HG02623 (cell line): ENCODE measurements at regions not wholly inside any gene's neighbourhood (a gene's known extent, or its start where the extent isn't known, plus 50 kb on each side); places are given as distances from the start of the nearest gene placed in this dataset.
"Not testable (repeated sequence)": the region's sequence is repeated elsewhere in the genome, so short reads cannot be mapped to it uniquely, and the experiment has no call there.

Experiments used
- ATAC-seq: cut with Tn5 transposase; IDR thresholded peaks from one replicate; pipeline ENCODE4 v1.9.1; 2021; ENCODE audit warnings: moderate library complexity; ENCODE audit not compliant: unreplicated experiment

GRCh38 chr6:9139746-9140145 lies 704.4 kb upstream of the SLC35B3 start:
- no peak for ATAC-seq

- no peak for ATAC-seq
Measured at GRCh38 chr6:9138936-9139335, 703.6 kb upstream of the SLC35B3 start.

- no peak for ATAC-seq
Measured at GRCh38 chr6:9136141-9136822, 700.9 kb upstream of the SLC35B3 start.

GRCh38 chr6:9131616-9132015 lies 696.3 kb upstream of the SLC35B3 start:
- ATAC-seq: no peak

- no peak for ATAC-seq
Measured at GRCh38 chr6:9131201-9131600, 695.9 kb upstream of the SLC35B3 start.

GRCh38 chr6:9128970-9129369 lies 693.6 kb upstream of the SLC35B3 start:
- no peak for ATAC-seq

GRCh38 chr6:9126878-9127560 lies 691.7 kb upstream of the SLC35B3 start:
- no peak for ATAC-seq

GRCh38 chr6:9126034-9126433 lies 690.7 kb upstream of the SLC35B3 start:
- ATAC-seq: not testable (repeated sequence)

GRCh38 chr6:9121549-9121948 lies 686.2 kb upstream of the SLC35B3 start:
- ATAC-seq: no peak

GRCh38 chr6:9116026-9116425 lies 680.7 kb upstream of the SLC35B3 start:
- no peak for ATAC-seq

GRCh38 chr6:9112544-9112943 lies 677.2 kb upstream of the SLC35B3 start:
- no peak for ATAC-seq

- ATAC-seq: no peak
Measured at GRCh38 chr6:9103876-9104521, 668.7 kb upstream of the SLC35B3 start.

GRCh38 chr6:9101920-9102319 lies 666.6 kb upstream of the SLC35B3 start:
- no peak for ATAC-seq

GRCh38 chr6:9100869-9101580 lies 665.7 kb upstream of the SLC35B3 start:
- ATAC-seq: no peak

- ATAC-seq: no peak
Measured at GRCh38 chr6:9095729-9096128, 660.4 kb upstream of the SLC35B3 start.

GRCh38 chr6:9095137-9095536 lies 659.8 kb upstream of the SLC35B3 start:
- ATAC-seq: no peak

- ATAC-seq: no peak
Measured at GRCh38 chr6:9089724-9090123, 654.4 kb upstream of the SLC35B3 start.

- ATAC-seq: no peak
Measured at GRCh38 chr6:9087470-9087869, 652.1 kb upstream of the SLC35B3 start.

GRCh38 chr6:9086331-9086730 lies 651.0 kb upstream of the SLC35B3 start:
- no peak for ATAC-seq

GRCh38 chr6:9085709-9086070 lies 650.3 kb upstream of the SLC35B3 start:
- ATAC-seq: no peak

GRCh38 chr6:9085054-9085708 lies 649.8 kb upstream of the SLC35B3 start:
- no peak for ATAC-seq
